Esophagus (tissue), 2 donors: ENCODE measurements at regions not wholly inside any gene's neighbourhood (a gene's known extent, or its start where the extent isn't known, plus 50 kb on each side); places are given as distances from the start of the nearest gene placed in this dataset.

Source experiments
- H3K27ac ChIP-seq, 2 donors: one replicate each; pipeline ENCODE4 v1.5.1; 2013; ENCODE audit warnings: low read depth in 2 of 2, mild to moderate bottlenecking in 2 of 2, inconsistent platforms in 1 of 2, low read length in 1 of 2, moderate library complexity in 1 of 2
- H3K27me3 ChIP-seq, 2 donors: one replicate each; pipeline ENCODE4 v1.6.1; 2013; ENCODE audit warnings: low read length in 2 of 2, control low read depth in 1 of 2, mild to moderate bottlenecking in 1 of 2; ENCODE audit not compliant: insufficient read depth in 2 of 2, control insufficient read depth in 1 of 2
- H3K36me3 ChIP-seq, 2 donors: one replicate each; pipeline ENCODE4 v1.6.1; 2013; ENCODE audit warnings: low read length in 1 of 2; ENCODE audit not compliant: control insufficient read depth in 2 of 2, insufficient read depth in 2 of 2
- H3K4me1 ChIP-seq, 2 donors: one replicate each; pipeline ENCODE4 v1.6.1; 2013; ENCODE audit warnings: low read length in 1 of 2; ENCODE audit not compliant: control insufficient read depth in 2 of 2, insufficient read depth in 2 of 2
- H3K4me3 ChIP-seq, 2 donors: one replicate each; pipeline ENCODE4 v1.5.1; 2013; ENCODE audit warnings: low read length in 2 of 2, mild to moderate bottlenecking in 2 of 2, low read depth in 1 of 2, moderate library complexity in 1 of 2
- H3K9me3 ChIP-seq, 2 donors: one replicate each; pipeline ENCODE4 v1.6.1; 2013; ENCODE audit warnings: mild to moderate bottlenecking in 2 of 2, low read depth in 1 of 2, low read length in 1 of 2, moderate library complexity in 1 of 2; ENCODE audit not compliant: control insufficient read depth in 2 of 2, insufficient read depth in 1 of 2
- WGBS, 2 donors: extraction: QIAGEN DNeasy Blood & Tissue Kit; methylation state at CpG; one replicate each; pipeline ENCODE4 v1.1.7; 2013; 5-methylcytosine and 5-hydroxymethylcytosine counted together
- donor health status: healthy with polysubstance abuse.
- donor health status: Bipolar disorder and iron deficiency.

DNA sequence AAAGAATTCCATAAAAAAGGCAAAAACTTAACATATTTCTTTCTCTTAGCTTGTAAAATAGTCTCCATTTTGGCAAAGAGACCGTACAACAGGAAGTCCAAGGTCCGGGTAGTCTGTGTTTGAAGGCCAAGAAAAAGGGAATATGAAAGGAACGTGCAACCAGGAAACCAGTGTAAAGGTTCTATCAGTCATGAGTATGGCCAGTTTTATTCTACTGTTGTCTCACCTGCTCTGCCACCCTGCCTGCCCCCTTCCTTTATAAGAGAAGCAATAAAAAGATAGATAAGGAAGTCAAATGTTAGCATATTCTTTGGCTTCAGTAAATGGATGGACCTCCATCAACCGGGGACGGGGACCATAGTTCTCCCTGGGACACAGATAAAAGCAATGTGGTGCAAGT, 370.6 kb upstream of the ROBO2 start:
- Histone ChIP-seq H3K27me3 (no peaks in the 10 kb centered on the region), H3K4me1 (no peaks in the 10 kb centered on the region), H3K9me3 (no peaks in the 10 kb centered on the region), H3K27ac (no peak overlapping the region), H3K36me3 (no peaks in the 10 kb centered on the region), H3K4me3 (no peak overlapping the region)
- 75 to 81% methylated on average over 5 of the region's 5 CpGs for WGBS, 2 donors

DNA sequence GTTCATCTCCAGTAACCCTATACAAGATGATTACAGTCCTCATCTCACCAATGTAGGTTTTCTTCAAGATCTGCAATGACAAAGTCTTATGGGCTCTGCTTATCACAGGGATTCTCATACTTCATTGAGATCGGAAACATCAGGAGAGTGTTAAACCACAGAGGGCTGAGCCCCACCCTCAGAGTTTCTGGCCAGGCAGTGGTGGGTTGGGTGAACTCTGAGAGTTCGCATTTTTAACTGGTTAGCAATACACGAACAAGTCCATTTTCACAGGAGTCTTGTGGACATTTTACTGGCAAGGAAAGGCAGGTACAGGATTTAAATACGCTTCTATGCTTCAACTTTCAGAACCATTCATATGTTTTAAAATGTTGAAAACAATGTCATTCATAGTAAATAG, 366.7 kb upstream of the ROBO2 start:
- Histone ChIP-seq H3K27me3 (no peaks in the 10 kb centered on the region), H3K36me3 (no peaks in the 10 kb centered on the region), H3K9me3 (no peaks in the 10 kb centered on the region), H3K4me1 (no peaks in the 10 kb centered on the region), H3K4me3 (no peak overlapping the region), H3K27ac (no peak overlapping the region)
- 60 to 74% methylated on average over 4 of the region's 4 CpGs for WGBS, 2 donors

DNA sequence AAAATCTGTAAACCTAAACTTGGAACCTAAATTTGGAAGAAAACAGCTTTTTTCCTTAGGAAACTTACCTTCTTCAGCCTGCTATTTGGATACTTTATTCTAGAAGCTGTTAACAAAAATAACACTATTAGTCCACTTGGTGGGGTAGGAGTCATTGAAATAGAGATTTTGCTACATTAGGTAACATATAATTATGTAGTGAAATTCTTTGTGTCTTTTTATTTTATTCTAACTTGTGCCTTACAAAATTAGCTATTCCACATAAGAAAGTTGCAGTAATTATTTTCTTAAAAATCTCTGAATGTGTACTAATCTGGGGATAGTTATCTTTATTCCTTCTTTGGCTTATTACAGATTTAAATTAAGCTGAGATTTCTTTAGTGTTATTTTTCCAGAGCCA, 360.4 kb upstream of the ROBO2 start:
- Histone ChIP-seq H3K27ac (no peak overlapping the region), H3K9me3 (no peaks in the 10 kb centered on the region), H3K4me3 (no peak overlapping the region), H3K36me3 (no peaks in the 10 kb centered on the region), H3K27me3 (no peaks in the 10 kb centered on the region), H3K4me1 (no peaks in the 10 kb centered on the region)

DNA sequence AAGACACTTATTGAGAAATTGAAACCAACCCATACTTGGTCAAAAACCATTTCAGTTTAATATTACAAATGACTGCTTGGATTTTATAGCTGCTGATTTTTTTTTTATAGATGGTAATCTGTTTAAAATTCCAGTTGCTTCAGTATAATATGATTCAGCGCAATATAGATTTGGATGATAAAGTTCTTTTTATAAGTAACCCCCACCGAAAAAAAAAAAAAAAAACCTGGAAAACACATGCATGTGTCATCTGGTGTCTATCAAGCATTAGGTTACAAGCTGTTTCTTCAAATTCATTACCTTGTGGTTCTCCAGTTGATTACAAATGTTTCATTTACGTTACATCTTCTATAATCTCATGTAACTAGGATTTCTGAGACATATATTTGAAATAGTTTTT, 356.6 kb upstream of the ROBO2 start:
- no peaks in the 10 kb centered on the region for H3K27me3 ChIP-seq
- no peak overlapping the region for H3K4me3 ChIP-seq
- no peaks in the 10 kb centered on the region for H3K4me1 ChIP-seq
- WGBS, 2 donors = 70 to 80% methylated on average over 3 of the region's 3 CpGs
- H3K9me3 ChIP-seq = no peaks in the 10 kb centered on the region
- no peaks in the 10 kb centered on the region for H3K36me3 ChIP-seq
- H3K27ac ChIP-seq = no peak overlapping the region

DNA sequence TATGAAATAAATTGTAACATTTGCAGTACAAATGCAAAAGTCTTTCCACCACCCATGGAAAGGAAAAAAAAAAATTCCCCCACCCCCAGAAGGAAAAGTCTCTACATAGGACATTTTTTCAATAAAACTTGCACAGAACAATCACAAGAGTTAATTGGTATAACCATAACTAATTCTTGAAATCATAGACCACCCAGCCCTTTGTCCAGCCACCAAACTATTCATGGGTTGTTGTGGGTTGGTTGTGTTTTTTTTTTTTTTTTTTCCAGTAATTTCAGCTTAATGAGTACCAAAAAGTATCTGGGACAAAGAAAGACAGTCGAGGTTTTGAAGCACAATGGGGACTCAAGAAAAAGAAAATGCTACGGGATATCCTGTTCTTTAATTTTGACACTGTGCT, 355.0 kb upstream of the ROBO2 start:
- no peaks in the 10 kb centered on the region for H3K4me1 ChIP-seq
- H3K4me3 ChIP-seq = no peak overlapping the region
- 74 to 78% methylated on average over 2 of the region's 2 CpGs for WGBS, 2 donors
- no peaks in the 10 kb centered on the region for H3K27me3 ChIP-seq
- no peaks in the 10 kb centered on the region for H3K9me3 ChIP-seq
- no peak overlapping the region for H3K27ac ChIP-seq
- H3K36me3 ChIP-seq = no peaks in the 10 kb centered on the region

DNA sequence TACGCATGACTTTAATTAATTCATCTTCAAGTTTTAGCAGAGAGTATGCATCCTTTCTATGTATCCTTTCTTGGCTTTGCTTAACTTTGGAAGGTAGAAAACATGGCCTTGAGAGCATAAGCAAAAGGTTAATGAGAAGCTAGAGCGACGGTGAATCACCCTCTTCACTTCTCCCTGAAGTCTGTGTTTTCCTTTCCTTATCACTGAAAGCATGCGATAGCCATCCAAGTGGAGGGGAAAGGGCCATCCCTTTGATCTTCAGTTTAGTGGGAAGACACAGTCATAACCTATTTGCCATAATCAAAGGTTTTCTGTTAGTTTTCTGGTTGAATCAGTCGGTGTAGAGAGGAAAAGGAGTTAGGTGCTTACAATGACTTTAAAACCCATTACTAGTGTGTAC, 354.0 kb upstream of the ROBO2 start:
- WGBS, 2 donors = 47 to 66% methylated on average over 5 of the region's 5 CpGs
- Histone ChIP-seq H3K9me3 (no peaks in the 10 kb centered on the region), H3K4me3 (no peak overlapping the region), H3K27ac (no peak overlapping the region), H3K4me1 (no peaks in the 10 kb centered on the region), H3K36me3 (no peaks in the 10 kb centered on the region), H3K27me3 (no peaks in the 10 kb centered on the region)

DNA sequence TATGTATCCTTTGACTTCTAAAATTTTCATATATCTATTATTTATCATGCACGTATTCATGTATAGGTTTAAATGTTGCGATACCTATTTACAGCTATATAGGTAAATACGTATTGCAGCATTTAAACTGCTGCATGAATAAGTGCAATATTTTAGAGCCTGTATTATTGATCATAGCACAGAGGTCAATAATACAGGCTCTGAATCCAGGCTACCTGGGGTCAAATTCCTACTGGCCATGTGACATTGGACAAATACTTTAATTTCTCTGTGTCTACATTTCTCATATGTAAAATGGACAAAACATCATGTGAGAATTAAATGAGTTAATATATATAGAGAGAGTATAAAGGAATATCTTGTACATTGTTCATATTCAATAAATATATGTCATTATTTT, 352.9 kb upstream of the ROBO2 start:
- H3K4me1 ChIP-seq = no peaks in the 10 kb centered on the region
- H3K4me3 ChIP-seq = no peak overlapping the region
- no peaks in the 10 kb centered on the region for H3K36me3 ChIP-seq
- no peaks in the 10 kb centered on the region for H3K27me3 ChIP-seq
- H3K9me3 ChIP-seq = no peaks in the 10 kb centered on the region
- no peak overlapping the region for H3K27ac ChIP-seq
- 96 to 98% methylated on average over 3 of the region's 3 CpGs for WGBS, 2 donors

DNA sequence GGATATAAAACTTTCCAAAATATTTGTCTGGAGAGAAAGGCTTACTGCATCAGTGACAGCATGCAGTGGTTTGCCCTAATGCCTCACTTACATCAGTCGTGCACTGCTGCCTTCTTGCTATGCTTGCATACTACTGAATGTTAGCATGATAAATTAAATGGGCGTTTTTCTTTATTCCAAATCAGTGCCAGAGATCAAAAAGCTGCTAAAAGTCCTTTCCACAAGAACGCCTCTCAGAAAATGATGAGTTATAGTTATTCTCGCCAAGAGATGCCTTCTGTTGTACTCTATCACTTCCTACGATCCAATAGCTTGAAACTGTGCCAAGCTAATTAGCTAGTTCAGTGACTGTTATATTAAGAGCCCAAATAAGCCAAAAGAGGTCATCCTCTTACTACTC, 345.8 kb upstream of the ROBO2 start:
- no peak overlapping the region for H3K27ac ChIP-seq
- no peaks in the 10 kb centered on the region for H3K4me1 ChIP-seq
- WGBS, 2 donors = 22 to 38% methylated on average over 5 of the region's 5 CpGs
- no peak overlapping the region for H3K4me3 ChIP-seq
- H3K36me3 ChIP-seq = no peaks in the 10 kb centered on the region
- no peaks in the 10 kb centered on the region for H3K9me3 ChIP-seq
- no peaks in the 10 kb centered on the region for H3K27me3 ChIP-seq

DNA sequence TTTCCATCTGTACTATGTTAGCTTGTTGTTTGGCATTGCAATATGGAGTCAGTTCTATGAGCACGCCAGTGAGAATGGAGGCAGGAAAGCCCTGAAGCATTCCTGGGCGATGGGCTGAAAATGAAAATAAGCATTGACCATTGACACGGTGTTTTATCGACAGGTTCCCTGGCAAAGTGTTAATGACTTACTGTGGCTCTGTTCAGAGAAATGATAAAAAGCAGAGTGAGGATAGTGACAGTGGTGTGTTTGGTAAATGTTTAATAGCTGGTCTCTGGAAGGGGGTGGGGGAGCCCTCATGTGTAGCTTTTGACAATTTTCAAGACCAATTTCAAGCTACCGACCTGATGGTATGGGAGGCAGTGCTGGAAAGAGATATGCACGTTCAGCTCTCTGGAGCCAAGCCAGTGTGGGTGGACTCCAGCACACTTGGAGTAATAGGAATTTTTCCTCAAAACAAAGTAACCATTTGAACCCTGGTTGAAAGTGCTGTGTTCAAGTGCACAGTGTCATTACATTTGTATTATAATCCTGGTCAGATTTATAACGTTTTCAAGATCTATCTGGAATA, 341.7 kb upstream of the ROBO2 start:
- no peak overlapping the region for H3K4me3 ChIP-seq
- no peaks in the 10 kb centered on the region for H3K4me1 ChIP-seq
- H3K9me3 ChIP-seq = no peaks in the 10 kb centered on the region
- H3K27ac ChIP-seq = no peak overlapping the region
- WGBS, 2 donors = 52% methylated on average over 7 of the region's 7 CpGs
- no peaks in the 10 kb centered on the region for H3K36me3 ChIP-seq
- H3K27me3 ChIP-seq = no peaks in the 10 kb centered on the region

DNA sequence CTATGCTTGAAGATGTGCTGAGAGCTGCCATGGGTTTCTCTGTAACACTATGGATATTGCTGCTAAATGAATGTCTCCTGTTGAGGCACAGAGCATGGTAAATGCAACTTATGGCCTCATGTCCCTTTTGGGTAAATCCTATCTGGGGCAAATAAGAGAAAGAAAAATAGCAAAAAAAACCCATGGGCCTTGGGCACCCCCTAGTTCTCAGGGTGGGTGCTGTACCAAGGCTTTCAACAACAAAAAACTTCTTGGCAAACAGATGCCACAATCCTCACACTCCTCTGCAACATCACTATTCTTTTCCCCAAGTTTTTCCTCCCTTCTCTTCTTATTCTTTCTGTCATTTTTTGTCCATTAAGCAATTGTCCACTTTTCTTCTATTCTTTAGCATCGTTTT, 340.1 kb upstream of the ROBO2 start:
- H3K27ac ChIP-seq = no peak overlapping the region
- H3K4me1 ChIP-seq = no peaks in the 10 kb centered on the region
- no peak overlapping the region for H3K4me3 ChIP-seq
- H3K27me3 ChIP-seq = no peaks in the 10 kb centered on the region
- WGBS, 2 donors = 52 to 58% methylated on average over 1 of the region's 1 CpG
- no peaks in the 10 kb centered on the region for H3K9me3 ChIP-seq
- no peaks in the 10 kb centered on the region for H3K36me3 ChIP-seq
